HepG2 (cell line): ENCODE measurements at regions not wholly inside any gene's neighbourhood (a gene's known extent, or its start where the extent isn't known, plus 50 kb on each side); places are given as distances from the start of the nearest gene placed in this dataset.

Experiments
- FOSL1 ChIP-seq: sonication (generic); formaldehyde crosslinking; IDR thresholded peaks from 2 replicates; pipeline ENCODE4 v1.9.0; 2021; ENCODE audit warnings: missing genetic modification reagents, borderline replicate concordance
- MEIS1 ChIP-seq: sonication (generic); formaldehyde crosslinking; IDR thresholded peaks from 2 replicates; pipeline ENCODE4 v1.9.0; 2021; ENCODE audit warnings: mild to moderate bottlenecking, missing genetic modification reagents, moderate library complexity, borderline replicate concordance
- NRL ChIP-seq: sonication (generic); formaldehyde crosslinking; IDR thresholded peaks from 2 replicates; pipeline ENCODE4 v1.5.0; 2020; ENCODE audit warnings: missing genetic modification reagents, mild to moderate bottlenecking, moderate library complexity, borderline replicate concordance
- ONECUT2 ChIP-seq: sonication (generic); formaldehyde crosslinking; IDR thresholded peaks from 2 replicates; pipeline ENCODE4 v1.4.0; 2020; ENCODE audit warnings: missing genetic modification reagents
- SALL1 ChIP-seq: sonication (generic); formaldehyde crosslinking; IDR thresholded peaks from 2 replicates; pipeline ENCODE4 v1.8.0; 2022; ENCODE audit warnings: mild to moderate bottlenecking, missing genetic modification reagents
- ZFP62 ChIP-seq: sonication (generic); formaldehyde crosslinking; IDR thresholded peaks from 2 replicates; pipeline ENCODE4 v1.4.0; 2020; ENCODE audit warnings: missing genetic modification reagents
- TF ChIP-seq, protein P1 (sequence below): IDR thresholded peaks from 2 replicates; pipeline ENCODE4 v1.6.1; 2012; ENCODE audit warnings: inconsistent platforms

DNA sequence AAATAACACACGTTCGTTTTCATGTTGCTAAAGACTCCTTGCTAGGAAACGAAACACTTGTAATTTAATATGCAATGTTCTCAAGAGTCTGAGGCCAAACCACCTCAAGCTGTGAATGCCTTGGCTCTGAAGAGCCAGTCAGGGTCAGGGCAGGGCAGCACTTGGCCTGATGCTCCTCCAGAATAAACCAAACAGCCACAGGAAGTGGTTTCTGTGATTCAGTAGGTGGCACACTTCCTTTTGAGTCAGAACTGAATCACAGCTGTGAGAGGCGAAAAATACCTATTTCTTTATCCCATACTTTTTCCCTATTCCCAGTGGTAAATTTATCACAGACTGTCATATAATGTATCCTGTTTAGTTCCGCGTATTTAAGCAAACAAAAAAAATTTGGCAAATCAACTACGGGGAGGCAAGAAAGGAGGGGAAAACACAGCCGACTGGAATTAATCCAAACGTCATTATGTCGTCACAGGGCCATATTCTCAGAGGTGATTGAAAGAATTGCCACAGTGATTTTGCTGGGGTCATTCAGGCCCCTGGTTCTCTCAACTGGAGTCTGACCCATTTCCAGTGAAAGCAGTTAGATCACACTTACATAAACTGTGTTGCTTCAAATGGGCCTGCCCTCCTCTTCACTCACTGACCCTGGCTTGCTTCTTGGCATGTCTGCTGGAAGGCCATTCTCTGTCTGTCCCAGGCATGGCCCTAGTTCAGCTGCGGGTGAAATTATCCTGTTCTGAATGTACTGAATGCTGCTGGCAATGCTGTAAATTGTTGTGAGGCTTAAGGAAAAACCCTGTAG, 71.2 kb downstream of the ARRDC3 start:
- no peak for TF ChIP-seq NRL
- TF ChIP-seq FOSL1 (CRISPR knock-in tag): no peak
- TF ChIP-seq, protein P1, sequence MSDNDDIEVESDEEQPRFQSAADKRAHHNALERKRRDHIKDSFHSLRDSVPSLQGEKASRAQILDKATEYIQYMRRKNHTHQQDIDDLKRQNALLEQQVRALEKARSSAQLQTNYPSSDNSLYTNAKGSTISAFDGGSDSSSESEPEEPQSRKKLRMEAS: no peak
- no peak for TF ChIP-seq ONECUT2 (CRISPR knock-in tag)
- no peak for TF ChIP-seq MEIS1 (CRISPR knock-in tag)
- no peak for TF ChIP-seq ZFP62
- no peak for TF ChIP-seq SALL1 (CRISPR knock-in tag)
